HPDE6-E6E7 (cell line): ENCODE measurements at regions not wholly inside any gene's neighbourhood (a gene's known extent, or its start where the extent isn't known, plus 50 kb on each side); places are given as distances from the start of the nearest gene placed in this dataset.

Experiments used
- DNase-seq: peaks from one replicate; pipeline ENCODE4 v3.0.0; 2011; ENCODE audit warnings: missing footprints; ENCODE audit errors: extremely low spot score

- DNase-seq: no peak
These were observed 228.0 kb upstream of the RND3 start for GRCh38 chr2:150715501-150715900.

GRCh38 chr2:150710916-150711315, 223.4 kb upstream of the RND3 start:
- no peak for DNase-seq

- no peak for DNase-seq
These were observed 222.6 kb upstream of the RND3 start for GRCh38 chr2:150710041-150710440.

DNA sequence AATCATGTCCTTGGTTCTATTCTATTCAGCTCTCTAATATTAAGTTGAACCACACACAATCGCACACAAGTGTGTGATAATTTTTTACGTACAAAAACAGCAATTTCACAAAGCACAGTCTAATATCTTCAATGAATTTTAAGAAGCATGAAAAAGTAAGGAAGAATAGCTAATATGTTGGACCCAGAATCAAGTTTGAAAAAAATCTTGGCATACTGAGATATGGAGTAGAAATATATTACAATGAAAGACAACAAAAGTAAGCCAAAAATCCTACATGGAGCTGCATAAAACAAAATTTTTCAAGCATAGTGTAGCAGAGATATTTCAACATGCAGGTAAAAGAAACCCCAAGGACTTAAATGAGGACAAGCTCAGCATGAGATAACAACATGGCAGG, 219.1 kb upstream of the RND3 start:
- DNase-seq: no peak

DNA sequence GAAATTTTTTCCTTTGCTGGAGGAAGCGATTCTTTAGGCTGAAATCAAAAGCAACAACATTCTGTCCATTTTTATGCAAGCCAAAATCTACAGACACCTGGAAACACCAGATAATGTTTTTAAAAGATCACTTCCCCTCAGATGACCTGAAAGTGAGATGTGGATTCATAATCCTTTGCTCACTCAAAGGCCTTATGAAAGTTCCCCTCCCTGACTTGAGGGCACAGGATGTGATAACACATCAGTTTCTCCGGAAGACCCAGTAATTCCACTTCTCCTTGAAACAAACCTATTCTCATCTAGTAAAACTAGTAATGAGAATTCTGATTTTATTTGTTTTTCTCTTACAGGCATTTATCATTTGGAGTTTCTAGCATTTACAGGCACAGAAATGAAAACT, 218.3 kb upstream of the RND3 start:
- DNase-seq: no peak

GRCh38 chr2:150705357-150705756, 217.9 kb upstream of the RND3 start:
- no peak for DNase-seq

- no peak for DNase-seq
These were observed 215.3 kb upstream of the RND3 start for GRCh38 chr2:150702791-150703190.

DNA sequence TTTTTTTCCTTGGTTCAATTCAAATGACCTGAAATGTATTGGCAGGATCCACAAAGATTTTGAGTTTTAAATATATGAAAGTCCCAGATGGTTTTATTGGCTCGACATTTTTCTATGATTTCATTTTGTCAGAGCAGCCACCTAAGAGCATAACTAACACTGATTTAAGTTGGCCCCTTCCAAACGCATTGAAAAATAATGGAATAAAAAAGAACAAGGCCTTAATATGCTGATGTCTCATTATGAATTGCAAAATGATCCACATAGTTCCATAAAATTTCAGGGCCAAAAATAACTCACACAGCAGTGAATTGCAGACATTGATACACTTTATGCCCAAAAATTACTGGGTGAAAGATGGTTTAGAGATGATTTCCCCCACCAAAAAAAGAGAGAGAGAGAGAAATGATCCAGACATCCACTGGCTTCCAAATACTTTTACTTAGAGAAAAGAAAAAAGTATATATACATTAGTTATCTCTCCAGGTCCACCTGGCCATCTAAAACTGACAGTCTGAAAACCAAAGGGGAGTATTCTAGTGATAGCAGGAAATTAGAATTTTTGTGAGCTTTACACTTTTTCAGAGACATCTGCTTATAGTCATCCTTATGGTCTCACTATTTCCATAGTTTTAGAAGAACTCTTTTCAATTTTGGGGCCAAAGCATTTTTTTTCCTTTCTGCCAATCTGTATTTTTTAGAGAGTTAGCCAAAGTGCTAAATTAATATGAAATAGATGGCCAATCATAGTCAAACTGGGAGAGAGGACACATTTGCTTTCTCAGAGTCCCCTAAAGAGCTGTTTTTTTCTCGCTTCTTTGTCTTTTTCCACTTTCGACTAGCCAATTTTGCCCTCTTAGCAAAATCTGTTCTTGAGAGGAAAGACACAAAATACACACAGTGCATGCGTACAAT, 213.5 kb upstream of the RND3 start:
- DNase-seq: no peak

DNA sequence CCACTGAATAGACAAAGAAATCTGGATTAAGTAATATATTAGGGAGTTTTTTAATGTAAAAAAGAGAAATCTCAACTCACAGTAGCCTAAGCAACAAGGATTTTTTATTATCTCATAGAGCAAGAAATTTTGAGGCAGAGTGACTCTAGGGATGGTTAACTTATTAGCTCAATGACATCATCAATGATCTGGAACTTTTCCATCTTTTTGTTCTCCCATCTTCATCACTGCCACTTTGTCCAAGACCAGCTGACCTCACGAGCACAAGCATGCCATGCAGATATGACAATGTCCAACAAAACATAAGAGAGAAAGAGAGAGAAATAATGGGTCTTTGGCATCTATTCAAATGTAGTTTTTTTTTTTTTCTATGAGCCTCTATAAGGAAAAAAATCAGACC, 211.8 kb upstream of the RND3 start:
- no peak for DNase-seq

DNA sequence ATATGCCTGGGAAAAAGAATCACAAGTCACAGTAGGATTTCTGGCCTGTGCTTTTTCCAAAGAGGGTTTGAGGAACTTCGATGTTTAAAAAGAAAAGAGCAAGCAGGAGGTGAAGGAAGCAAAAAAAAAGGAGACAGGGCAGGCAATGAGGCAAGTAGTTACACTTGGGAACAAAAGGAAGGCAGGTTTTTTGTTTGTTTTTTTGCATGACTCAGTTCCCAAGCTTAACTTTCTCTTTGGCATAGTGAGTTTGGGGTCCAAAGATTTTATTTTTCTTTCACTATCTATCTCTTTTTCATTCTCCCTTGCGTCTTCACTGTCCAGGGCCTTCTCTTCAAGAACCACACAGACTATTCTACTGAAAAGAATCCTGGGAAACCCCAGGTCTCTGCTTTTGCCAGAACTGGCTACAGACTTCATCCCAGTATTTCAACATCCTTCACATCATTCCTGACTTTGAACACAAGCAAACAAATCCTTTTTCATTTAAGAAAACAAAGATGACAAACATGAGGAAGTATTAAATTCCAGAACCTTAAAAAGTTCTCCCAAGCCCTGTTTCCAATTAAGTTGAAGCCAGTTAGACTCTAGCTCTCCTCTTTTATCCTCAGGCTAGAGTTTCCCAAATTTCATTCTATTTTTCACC, 210.7 kb upstream of the RND3 start:
- DNase-seq: no peak

- DNase-seq: no peak
These were observed 210.1 kb upstream of the RND3 start for GRCh38 chr2:150697596-150697995.

DNA sequence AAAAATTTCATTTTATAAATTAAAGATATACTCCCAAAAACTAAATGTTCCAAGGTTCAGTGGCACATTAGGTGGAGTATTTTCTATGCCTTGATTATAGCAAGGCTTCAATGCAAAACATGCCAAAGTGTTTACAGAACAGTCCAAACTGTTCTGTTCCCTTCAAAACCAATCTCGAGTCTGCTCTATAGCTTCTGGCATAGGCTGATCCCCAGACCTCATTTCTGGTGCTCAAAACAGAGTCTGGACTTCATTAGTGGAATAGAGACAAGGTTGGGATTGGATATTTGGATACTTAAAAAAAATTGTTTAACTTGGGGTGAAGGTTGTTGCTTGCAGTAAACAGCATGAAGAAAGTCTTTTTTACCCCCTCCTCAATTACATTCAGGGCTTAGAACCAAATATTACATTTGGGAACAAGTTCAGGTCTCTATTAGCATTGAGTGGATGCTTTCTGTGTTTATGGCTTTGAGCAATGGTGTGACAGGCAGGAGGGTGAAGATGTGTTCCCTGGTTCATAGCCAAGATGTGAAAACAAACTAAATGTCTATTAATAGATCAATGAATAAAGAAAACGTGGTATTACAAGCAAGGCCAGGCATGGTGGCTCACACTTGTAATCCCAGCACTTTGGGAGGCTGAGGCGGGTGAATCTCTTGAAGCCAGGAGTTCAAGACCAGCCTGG, 208.1 kb upstream of the RND3 start:
- no peak for DNase-seq

DNA sequence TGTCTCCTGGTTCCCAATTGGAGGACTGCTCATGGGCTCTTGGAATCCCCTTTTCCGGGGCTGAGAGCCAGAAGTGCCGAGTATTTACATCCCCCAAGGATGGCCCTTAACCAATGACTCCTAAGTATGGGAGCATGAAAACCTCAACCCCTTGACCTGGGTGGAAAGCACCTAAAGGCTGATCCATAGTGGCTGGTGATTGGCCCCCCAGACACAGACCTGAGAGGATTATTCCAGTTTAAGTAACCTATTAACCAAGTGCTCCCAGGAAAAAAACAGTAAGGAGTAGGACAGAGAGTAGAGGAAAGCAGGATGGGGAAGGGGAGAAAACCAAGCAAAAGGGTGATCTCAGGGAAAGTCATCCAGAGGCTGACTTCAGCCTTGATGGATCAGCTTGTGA, 206.1 kb upstream of the RND3 start:
- no peak for DNase-seq

DNA sequence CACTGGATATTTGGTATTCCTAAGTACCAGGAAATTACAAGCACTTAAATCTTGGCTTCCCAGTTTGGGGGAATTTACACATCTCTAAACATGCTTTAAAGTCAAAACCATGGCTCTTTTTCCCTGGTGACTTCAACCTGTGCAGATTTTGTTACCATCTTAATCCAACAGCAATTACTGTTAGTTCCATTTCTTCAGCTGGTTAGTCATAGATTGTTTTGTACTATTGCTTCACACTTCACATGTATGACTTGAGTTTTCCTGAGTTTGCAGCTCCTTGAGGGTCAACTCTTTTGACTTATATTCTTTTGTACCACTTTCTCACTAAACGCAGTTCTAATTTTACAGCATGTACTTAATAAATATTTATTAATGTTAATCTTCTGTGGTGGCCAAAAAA, 203.4 kb upstream of the RND3 start:
- DNase-seq: no peak

DNA sequence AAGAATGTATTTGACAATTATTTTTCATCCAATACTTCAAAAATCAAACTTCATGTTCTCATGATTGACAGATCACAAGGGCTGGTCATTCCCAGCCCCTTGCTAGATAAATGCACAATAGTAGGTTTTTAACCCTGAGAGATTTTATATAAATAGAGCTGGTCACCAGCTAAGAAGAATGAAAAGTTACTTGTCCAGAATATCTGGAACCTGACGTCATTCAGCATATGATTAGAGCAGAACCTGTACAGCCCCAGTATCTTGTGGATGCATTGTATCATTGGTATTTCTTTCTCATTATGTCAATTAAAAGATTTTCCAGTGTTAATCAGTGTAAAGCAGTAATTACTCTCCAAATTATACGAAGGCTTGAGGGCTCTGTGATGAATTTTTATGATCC, 202.8 kb upstream of the RND3 start:
- DNase-seq: no peak

GRCh38 chr2:150689590-150689989, 202.1 kb upstream of the RND3 start:
- no peak for DNase-seq

DNA sequence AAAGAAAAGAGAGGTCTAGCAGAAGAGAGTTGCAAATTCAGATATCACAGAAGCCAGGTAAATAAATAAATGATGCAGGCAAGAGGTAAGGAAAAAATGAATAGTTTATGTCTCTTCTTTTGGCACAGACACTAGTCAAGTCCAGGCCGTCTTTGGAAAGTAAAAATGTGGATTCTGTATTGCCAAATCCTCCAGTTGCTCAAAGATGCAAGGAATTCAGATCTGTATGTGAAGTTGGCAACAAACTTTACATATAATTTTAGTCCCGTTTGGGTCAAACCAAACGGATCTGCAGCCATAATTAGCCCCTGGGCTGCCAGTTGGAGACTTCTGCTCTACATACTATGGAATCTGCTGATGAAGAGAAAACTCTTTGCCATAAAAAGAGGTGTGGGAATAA, 200.5 kb upstream of the RND3 start:
- no peak for DNase-seq

GRCh38 chr2:150686391-150686790, 198.9 kb upstream of the RND3 start:
- no peak for DNase-seq

- peak; percentile 17 for DNase-seq
These were observed 193.8 kb upstream of the RND3 start for GRCh38 chr2:150681120-150681804.

- no peak for DNase-seq
These were observed 192.1 kb upstream of the RND3 start for GRCh38 chr2:150679456-150680120.

- DNase-seq: no peak
These were observed 190.1 kb upstream of the RND3 start for GRCh38 chr2:150677551-150677950.
